Upper lobe of left lung (tissue), 6 donors: ENCODE measurements at regions not wholly inside any gene's neighbourhood (a gene's known extent, or its start where the extent isn't known, plus 50 kb on each side); places are given as distances from the start of the nearest gene placed in this dataset.

Source experiments
- ATAC-seq, 2 donors: fragments of 200-7000 bp; cut with Tn5 transposase; one replicate each; pipeline ENCODE4 v1.9.1; 2022; ENCODE audit warnings: mild to moderate bottlenecking in 2 of 2, moderate library complexity in 2 of 2; ENCODE audit not compliant: low FRiP score in 2 of 2
- DNase-seq, 2 donors: peaks; one replicate each; pipeline ENCODE4 v3.0.0-alpha.2; 2019 to 2020
- H3K27ac ChIP-seq, 4 donors: fragments of 200-600 bp; sonication (generic); one replicate each; pipeline ENCODE4 v1.5.1; 2016 to 2019
- H3K27me3 ChIP-seq, 4 donors: fragments of 200-600 bp; sonication (generic); one replicate each; pipeline ENCODE4 v1.5.1; 2017 to 2019
- H3K36me3 ChIP-seq, 4 donors: fragments of 200-600 bp; sonication (generic); one replicate each; pipeline ENCODE4 v1.5.1; 2016 to 2019
- H3K4me1 ChIP-seq, 4 donors: fragments of 200-600 bp; sonication (generic); one replicate each; pipeline ENCODE4 v1.5.1; 2018 to 2019
- H3K4me3 ChIP-seq, 4 donors: fragments of 200-600 bp; sonication (generic); one replicate each; pipeline ENCODE4 v1.5.1; 2017 to 2019; ENCODE audit warnings: mild to moderate bottlenecking in 2 of 4, moderate library complexity in 1 of 4
- H3K9me3 ChIP-seq, 4 donors: fragments of 200-600 bp; sonication (generic); one replicate each; pipeline ENCODE4 v1.5.1; 2018 to 2019
- EP300 ChIP-seq, 4 donors: sonication (generic); formaldehyde crosslinking; IDR thresholded peaks; one replicate each; pipeline ENCODE4 v1.5.1; 2017; ENCODE audit warnings: antibody characterized with exemption in 4 of 4, control low read depth in 2 of 4
- POLR2A ChIP-seq, 4 donors: fragments of 450-650 bp; IDR thresholded peaks; one replicate each; pipeline ENCODE4 v1.5.1; 2016 to 2017; ENCODE audit warnings: antibody characterized with exemption in 4 of 4, mild to moderate bottlenecking in 2 of 4
- POLR2AphosphoS5 ChIP-seq, 2 donors: sonication (generic); formaldehyde crosslinking; IDR thresholded peaks; one replicate each; pipeline ENCODE4 v1.5.1; 2017; ENCODE audit warnings: antibody characterized with exemption in 2 of 2
- WGBS, 2 donors: methylation state at CpG; one replicate each; pipeline ENCODE4 v1.1.5; 2017 to 2018; 5-methylcytosine and 5-hydroxymethylcytosine counted together
- TF ChIP-seq, protein P1 (sequence below), 6 experiments: fragments of 450-650 bp in 4 of 6; fragments of 200-600 bp in 2 of 6; sonication (generic) in 2 of 6; IDR thresholded peaks; one replicate each; pipeline ENCODE4 v1.5.1; 2016 to 2019; ENCODE audit warnings: antibody characterized with exemption in 6 of 6
- donor health status: DM: no; HTN: no; CAD: no; lungs with moderate emphysema.
- donor health status: DM: no; HTN: yes; CAD: no; lungs with severe emphysema.

DNA sequence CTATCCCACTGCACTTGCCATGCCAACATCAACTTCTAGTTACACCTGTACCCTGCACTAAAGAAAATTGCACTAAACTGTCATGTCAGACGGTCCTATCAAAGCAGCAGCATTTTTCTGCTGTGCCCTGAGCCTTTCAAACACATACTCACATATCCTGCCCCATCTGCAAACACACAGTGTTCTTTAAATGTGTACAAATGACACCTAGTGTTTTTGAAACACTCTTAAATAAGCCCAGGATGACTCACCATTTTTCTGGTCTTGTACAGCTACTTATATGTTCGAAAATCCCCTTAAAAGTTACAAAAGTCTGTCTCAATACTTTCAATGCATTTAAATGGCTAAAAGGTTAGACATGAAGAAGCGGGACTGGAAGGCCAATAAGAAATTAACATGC is 346.7 kb upstream of the PPARGC1A start:
- no peaks in the 10 kb centered on the region for H3K36me3 ChIP-seq
- TF ChIP-seq, protein P1, sequence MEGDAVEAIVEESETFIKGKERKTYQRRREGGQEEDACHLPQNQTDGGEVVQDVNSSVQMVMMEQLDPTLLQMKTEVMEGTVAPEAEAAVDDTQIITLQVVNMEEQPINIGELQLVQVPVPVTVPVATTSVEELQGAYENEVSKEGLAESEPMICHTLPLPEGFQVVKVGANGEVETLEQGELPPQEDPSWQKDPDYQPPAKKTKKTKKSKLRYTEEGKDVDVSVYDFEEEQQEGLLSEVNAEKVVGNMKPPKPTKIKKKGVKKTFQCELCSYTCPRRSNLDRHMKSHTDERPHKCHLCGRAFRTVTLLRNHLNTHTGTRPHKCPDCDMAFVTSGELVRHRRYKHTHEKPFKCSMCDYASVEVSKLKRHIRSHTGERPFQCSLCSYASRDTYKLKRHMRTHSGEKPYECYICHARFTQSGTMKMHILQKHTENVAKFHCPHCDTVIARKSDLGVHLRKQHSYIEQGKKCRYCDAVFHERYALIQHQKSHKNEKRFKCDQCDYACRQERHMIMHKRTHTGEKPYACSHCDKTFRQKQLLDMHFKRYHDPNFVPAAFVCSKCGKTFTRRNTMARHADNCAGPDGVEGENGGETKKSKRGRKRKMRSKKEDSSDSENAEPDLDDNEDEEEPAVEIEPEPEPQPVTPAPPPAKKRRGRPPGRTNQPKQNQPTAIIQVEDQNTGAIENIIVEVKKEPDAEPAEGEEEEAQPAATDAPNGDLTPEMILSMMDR (IDR thresholded peaks at IDR 0.05): no peak
- TF ChIP-seq POLR2A (IDR thresholded peaks at IDR 0.05): no peak
- no peak for TF ChIP-seq EP300 (IDR thresholded peaks at IDR 0.05)
- TF ChIP-seq POLR2AphosphoS5 (IDR thresholded peaks at IDR 0.05): no peak
- 64 to 70% methylated on average over 3 of the region's 3 CpGs for WGBS, 2 donors
- no peak for ATAC-seq
- no peaks in the 10 kb centered on the region for H3K9me3 ChIP-seq
- H3K27me3 ChIP-seq: no peaks in the 10 kb centered on the region
- no peak overlapping the region for H3K27ac ChIP-seq
- no peak overlapping the region for H3K4me3 ChIP-seq
- DNase-seq: no peak
- H3K4me1 ChIP-seq: no peaks in the 10 kb centered on the region

DNA sequence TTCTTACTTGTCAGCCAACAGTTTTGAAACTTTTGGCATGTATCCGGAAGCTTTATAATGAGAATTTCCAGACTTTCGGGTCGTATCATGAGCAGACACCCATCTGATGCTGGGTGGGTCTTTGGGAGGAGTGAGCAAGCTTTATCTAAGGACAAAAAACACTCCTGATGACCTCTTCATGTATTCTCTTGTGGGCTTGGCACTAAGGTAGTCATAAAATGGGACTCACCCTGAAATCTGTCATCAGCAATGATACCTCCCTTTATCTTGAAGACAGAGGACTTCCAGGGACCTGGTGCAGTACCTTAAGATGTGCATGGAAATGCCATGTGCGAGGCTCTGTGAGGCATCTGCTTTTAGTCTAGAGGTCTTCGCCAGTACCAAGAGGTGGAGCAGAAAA is 346.3 kb upstream of the PPARGC1A start:
- H3K9me3 ChIP-seq: no peaks in the 10 kb centered on the region
- WGBS, 2 donors: 89 to 91% methylated on average over 5 of the region's 5 CpGs
- H3K27ac ChIP-seq: no peak overlapping the region
- H3K36me3 ChIP-seq: no peaks in the 10 kb centered on the region
- no peaks in the 10 kb centered on the region for H3K27me3 ChIP-seq
- no peak for TF ChIP-seq EP300 (IDR thresholded peaks at IDR 0.05)
- no peak for TF ChIP-seq POLR2AphosphoS5 (IDR thresholded peaks at IDR 0.05)
- TF ChIP-seq, protein P1 (IDR thresholded peaks at IDR 0.05): no peak
- no peak for TF ChIP-seq POLR2A (IDR thresholded peaks at IDR 0.05)
- H3K4me1 ChIP-seq: no peaks in the 10 kb centered on the region
- ATAC-seq (no peak), DNase-seq (no peak)
- H3K4me3 ChIP-seq: no peak overlapping the region

DNA sequence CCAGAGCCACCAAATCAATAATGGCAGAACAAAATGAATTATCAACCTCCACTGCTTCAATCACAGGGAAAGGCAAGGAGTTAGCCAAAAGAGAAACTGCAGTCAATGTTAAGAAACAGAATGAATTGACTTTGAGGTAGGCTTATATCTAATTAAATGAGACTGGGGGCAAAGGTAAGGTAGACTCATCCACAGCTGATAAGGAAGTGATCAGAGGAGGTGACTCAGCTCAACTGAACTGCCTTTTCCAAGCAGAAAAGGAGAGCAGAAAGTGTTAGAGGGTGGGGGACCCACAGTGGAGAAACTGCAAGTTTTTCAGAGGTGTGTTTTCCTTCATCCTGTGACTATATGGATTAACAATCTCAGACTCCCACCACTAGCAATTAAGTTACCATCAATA is 345.8 kb upstream of the PPARGC1A start:
- DNase-seq (no peak), ATAC-seq (no peak)
- TF ChIP-seq POLR2A (IDR thresholded peaks at IDR 0.05): no peak
- no peak for TF ChIP-seq EP300 (IDR thresholded peaks at IDR 0.05)
- TF ChIP-seq, protein P1 (IDR thresholded peaks at IDR 0.05): no peak
- TF ChIP-seq POLR2AphosphoS5 (IDR thresholded peaks at IDR 0.05): no peak

DNA sequence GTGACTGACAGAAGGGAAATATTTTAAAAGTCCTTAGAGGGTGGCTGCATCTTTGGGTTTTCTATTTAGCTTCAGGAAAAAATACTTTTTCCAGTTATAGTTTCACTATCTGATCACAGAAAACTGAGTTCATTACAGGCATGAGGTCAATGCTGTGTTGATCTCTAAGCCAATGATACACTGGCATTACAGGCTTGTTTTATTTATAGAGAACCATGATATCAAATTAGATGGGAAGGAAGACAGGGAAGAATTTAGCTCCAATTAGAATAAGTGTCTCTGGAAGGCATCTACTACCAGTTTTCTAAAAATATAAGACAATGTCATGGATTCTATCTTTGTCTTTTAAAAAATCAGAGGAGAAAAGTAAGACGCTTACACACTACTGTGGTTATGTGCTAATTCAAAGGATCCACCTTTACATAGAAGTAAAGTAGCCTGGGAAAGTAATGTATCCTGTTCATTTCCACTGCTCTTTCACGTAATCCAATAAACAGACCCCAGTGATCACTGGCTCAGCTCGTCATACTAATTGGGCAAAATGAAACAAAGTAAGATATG is 344.5 kb upstream of the PPARGC1A start:
- Histone ChIP-seq H3K27ac (no peak overlapping the region), H3K36me3 (no peaks in the 10 kb centered on the region), H3K4me3 (no peak overlapping the region), H3K4me1 (no peaks in the 10 kb centered on the region), H3K27me3 (no peaks in the 10 kb centered on the region), H3K9me3 (no peaks in the 10 kb centered on the region)
- DNase-seq (no peak), ATAC-seq (no peak)
- 85 to 89% methylated on average over 3 of the region's 3 CpGs for WGBS, 2 donors
- TF ChIP-seq POLR2AphosphoS5 (IDR thresholded peaks at IDR 0.05) (no peak), EP300 (IDR thresholded peaks at IDR 0.05) (no peak), POLR2A (IDR thresholded peaks at IDR 0.05) (no peak)
- TF ChIP-seq, protein P1 (IDR thresholded peaks at IDR 0.05): no peak

More for the DNA sequence above, 345.8 kb upstream of the PPARGC1A start:
- Histone ChIP-seq H3K27ac (no peak overlapping the region), H3K4me3 (no peak overlapping the region), H3K36me3 (no peaks in the 10 kb centered on the region), H3K9me3 (no peaks in the 10 kb centered on the region), H3K27me3 (no peaks in the 10 kb centered on the region), H3K4me1 (no peaks in the 10 kb centered on the region)

DNA sequence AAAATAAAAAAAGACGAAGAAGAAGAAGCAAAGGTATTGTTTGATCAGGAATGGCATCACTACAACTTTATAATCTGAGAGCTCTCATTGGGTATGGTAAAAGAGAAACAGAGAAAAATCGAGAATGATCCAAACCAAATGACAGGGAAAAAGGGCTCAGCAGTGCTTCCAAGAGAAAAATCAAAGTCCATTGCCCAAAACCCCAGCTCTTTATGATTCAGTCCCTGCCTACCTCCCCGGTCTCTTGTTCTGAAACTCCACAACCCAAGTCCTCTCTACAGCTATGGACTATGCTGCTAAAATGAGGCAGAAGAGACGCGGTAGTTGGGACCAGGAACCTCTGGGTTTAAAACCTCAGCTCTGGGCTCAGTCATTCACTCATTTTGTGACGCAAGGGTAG is 341.1 kb upstream of the PPARGC1A start:
- H3K4me1 ChIP-seq: no peaks in the 10 kb centered on the region
- DNase-seq (no peak), ATAC-seq (no peak)
- H3K27ac ChIP-seq: no peak overlapping the region
- H3K36me3 ChIP-seq: no peaks in the 10 kb centered on the region
- TF ChIP-seq POLR2A (IDR thresholded peaks at IDR 0.05): no peak
- no peak for TF ChIP-seq EP300 (IDR thresholded peaks at IDR 0.05)
- TF ChIP-seq, protein P1 (IDR thresholded peaks at IDR 0.05): no peak
- no peak for TF ChIP-seq POLR2AphosphoS5 (IDR thresholded peaks at IDR 0.05)
- WGBS, 2 donors: 89 to 90% methylated on average over 6 of the region's 6 CpGs
- H3K27me3 ChIP-seq: no peaks in the 10 kb centered on the region
- no peaks in the 10 kb centered on the region for H3K9me3 ChIP-seq
- H3K4me3 ChIP-seq: no peak overlapping the region
